Erythroblast (primary cell): ENCODE measurements at regions not wholly inside any gene's neighbourhood (a gene's known extent, or its start where the extent isn't known, plus 50 kb on each side); places are given as distances from the start of the nearest gene placed in this dataset.

ENCODE experiments used
- DNase-seq, 2 experiments: peaks; one replicate each; lab custom pipeline; 2025; lab: John Stamatoyannopoulos, UW
- GATA1 ChIP-seq: IDR thresholded peaks from 2 replicates; pipeline ENCODE4 v1.6.1; 2011; ENCODE audit warnings: low read depth, mild to moderate bottlenecking, control low read depth, low read length, moderate library complexity
- POLR2A ChIP-seq: IDR thresholded peaks from 2 replicates; pipeline ENCODE4 v1.6.1; 2011; ENCODE audit warnings: mild to moderate bottlenecking, low read length

GRCh38 chr3:19825193-19825592, 108.8 kb downstream of the EFHB start:
- DNase-seq: no peak
- no peak for TF ChIP-seq GATA1
- TF ChIP-seq POLR2A: no peak

GRCh38 chr3:19822805-19823204, 111.2 kb downstream of the EFHB start:
- no peak for TF ChIP-seq GATA1
- no peak for DNase-seq

GRCh38 chr3:19816631-19817030, 117.4 kb downstream of the EFHB start:
- DNase-seq: no peak
- no peak for TF ChIP-seq GATA1

- TF ChIP-seq POLR2A: no peak
- TF ChIP-seq GATA1: no peak
- DNase-seq: no peak
Measured at GRCh38 chr3:19815805-19816204, 118.2 kb downstream of the EFHB start.

- DNase-seq: peak; percentile 11 to 12
Measured at GRCh38 chr3:19813743-19814142, 120.3 kb downstream of the EFHB start.

- TF ChIP-seq GATA1 (peak; percentile 11), POLR2A (no peak)
- DNase-seq: peak; percentile 94 to 97
Measured at GRCh38 chr3:19811689-19812088, 122.3 kb downstream of the EFHB start.

- no peak for DNase-seq
- TF ChIP-seq GATA1 (no peak), POLR2A (no peak)
Measured at GRCh38 chr3:19808834-19809233, 125.2 kb downstream of the EFHB start.

- TF ChIP-seq GATA1 (no peak), POLR2A (no peak)
- DNase-seq: no peak
Measured at GRCh38 chr3:19799887-19800286, 134.1 kb downstream of the EFHB start.

- DNase-seq: no peak
- no peak for TF ChIP-seq GATA1
Measured at GRCh38 chr3:19799115-19799514, 134.9 kb downstream of the EFHB start.

- DNase-seq: no peak
- no peak for TF ChIP-seq GATA1
Measured at GRCh38 chr3:19798324-19798723, 135.7 kb downstream of the EFHB start.

- no peak for DNase-seq
- TF ChIP-seq GATA1 (no peak), POLR2A (no peak)
Measured at GRCh38 chr3:19792388-19792787, 141.6 kb downstream of the EFHB start.

- no peak for DNase-seq
- TF ChIP-seq POLR2A: no peak
Measured at GRCh38 chr3:19775765-19776164, 158.3 kb downstream of the EFHB start.

GRCh38 chr3:19769694-19770093, 164.3 kb downstream of the EFHB start:
- TF ChIP-seq POLR2A (no peak), GATA1 (no peak)

GRCh38 chr3:19765954-19766353, 168.1 kb downstream of the EFHB start:
- no peak for TF ChIP-seq GATA1
- TF ChIP-seq POLR2A: no peak

More at GRCh38 chr3:19769694-19770093, 164.3 kb downstream of the EFHB start:
- DNase-seq: no peak

GRCh38 chr3:19757773-19758172, 176.2 kb downstream of the EFHB start:
- no peak for TF ChIP-seq GATA1
- DNase-seq: no peak

More at GRCh38 chr3:19765954-19766353, 168.1 kb downstream of the EFHB start:
- no peak for DNase-seq

- no peak for DNase-seq
- TF ChIP-seq GATA1: no peak
- TF ChIP-seq POLR2A: no peak
Measured at GRCh38 chr3:19749448-19750017, 184.5 kb downstream of the EFHB start.
